Heart right ventricle (tissue), 16 donors: ENCODE measurements at regions not wholly inside any gene's neighbourhood (a gene's known extent, or its start where the extent isn't known, plus 50 kb on each side); places are given as distances from the start of the nearest gene placed in this dataset.

Experiments used
- ATAC-seq, 8 donors: fragments of 200-7000 bp; cut with Tn5 transposase; one replicate each; pipeline ENCODE4 v1.9.1; 2020; ENCODE audit warnings: mild to moderate bottlenecking in 8 of 8, moderate library complexity in 8 of 8, moderate number of reproducible peaks in 1 of 8
- DNase-seq, 2 donors: peaks; one replicate each; pipeline ENCODE4 v3.0.0-alpha.2; 2020
- H3K27ac ChIP-seq, 10 donors: fragments of 200-600 bp; sonication (generic) in 2 of 10; one replicate each; pipeline versions ENCODE4 v1.5.0 to v1.8.0; 2020 to 2022; ENCODE audit warnings: mild to moderate bottlenecking in 3 of 10
- H3K27me3 ChIP-seq, 7 donors: fragments of 200-600 bp; one replicate each; pipeline ENCODE4 v1.8.0; 2021 to 2022; ENCODE audit warnings: mild to moderate bottlenecking in 2 of 7
- H3K36me3 ChIP-seq, 9 donors: fragments of 200-600 bp; sonication (generic) in 1 of 9; one replicate each; pipeline versions ENCODE4 v1.5.0 to v1.8.0; 2020 to 2022; ENCODE audit warnings: mild to moderate bottlenecking in 2 of 9
- H3K4me1 ChIP-seq, 9 donors: fragments of 200-600 bp; sonication (generic) in 1 of 9; one replicate each; pipeline versions ENCODE4 v1.5.0 to v1.8.0; 2020 to 2022; ENCODE audit warnings: mild to moderate bottlenecking in 4 of 9
- H3K4me3 ChIP-seq, 10 donors: fragments of 200-600 bp; sonication (generic) in 2 of 10; one replicate each; pipeline versions ENCODE4 v1.5.0 to v1.8.0; 2020 to 2022; ENCODE audit warnings: mild to moderate bottlenecking in 7 of 10, moderate library complexity in 2 of 10
- H3K9me3 ChIP-seq, 11 donors: fragments of 200-600 bp in 10 of 11; sonication (generic) in 2 of 11; one replicate each; pipeline versions ENCODE4 v1.5.0 to v1.8.0; 2013 to 2022; ENCODE audit warnings: mild to moderate bottlenecking in 2 of 11, control low read depth in 1 of 11, moderate library complexity in 1 of 11
- CTCF ChIP-seq, 9 donors: fragments of 200-600 bp; sonication (generic) in 2 of 9; IDR thresholded peaks; one replicate each; pipeline versions ENCODE4 v1.5.0 to v1.8.0; 2021 to 2022; ENCODE audit warnings: antibody characterized with exemption in 9 of 9, mild to moderate bottlenecking in 5 of 9, moderate library complexity in 1 of 9
- WGBS, 2 donors: extraction: QIAGEN DNeasy Blood & Tissue Kit; methylation state at CpG; one replicate each; pipeline ENCODE4 v1.1.7; 2013; ENCODE audit warnings: inconsistent platforms in 1 of 2; 5-methylcytosine and 5-hydroxymethylcytosine counted together
- intact Hi-C, 10 donors: fragments of 100-400 bp; cut with DNase I; formaldehyde crosslinking; loops; one replicate each; pipeline versions ENCODE4 v1.11.1 to v1.14.2; 2022
- donor health status: Arrhythmogenic right ventricular cardiomyopathy.
- donor health status: ischemic (EF 13 %, LVEDD 7.1; RV severe dilation, severe dysfunction).
- donor health status: healthy with polysubstance abuse.
- donor health status: DM: no; HTN: yes; CAD: no.
- donor health status: DM: no; HTN: no; CAD: no.
- donor health status: ischemic (EF 25% LVEDD 6.9; RV normal size, moderate dysfunction).
- donor health status: ischemic (EF 25% LVEDD 5.7; RV mildly dilated, moderate dysfunction).
- donor health status: healthy.
- donor health status: DM: yes; HTN: yes; CAD: no.
- donor health status: Ischemic cardiomyopathy.
- donor health status: ischemic (EF 35%, LVEDD 5.7; RV mildly dilated, moderate dysfunction).
- donor health status: nonischemic (EF 11% LVEDD 7.7; RV severe dilation, severe dysfunction).
- donor health status: DM: yes; HTN: yes; CAD: no.
- donor health status: PGD.
- donor health status: ischemic (EF 29% LVEDD 5.4; RV normal size, mild dysfunction).
- donor health status: nonischemic (EF 23%, LVEDD 6.1; RV moderate dilation, normal function).

DNA sequence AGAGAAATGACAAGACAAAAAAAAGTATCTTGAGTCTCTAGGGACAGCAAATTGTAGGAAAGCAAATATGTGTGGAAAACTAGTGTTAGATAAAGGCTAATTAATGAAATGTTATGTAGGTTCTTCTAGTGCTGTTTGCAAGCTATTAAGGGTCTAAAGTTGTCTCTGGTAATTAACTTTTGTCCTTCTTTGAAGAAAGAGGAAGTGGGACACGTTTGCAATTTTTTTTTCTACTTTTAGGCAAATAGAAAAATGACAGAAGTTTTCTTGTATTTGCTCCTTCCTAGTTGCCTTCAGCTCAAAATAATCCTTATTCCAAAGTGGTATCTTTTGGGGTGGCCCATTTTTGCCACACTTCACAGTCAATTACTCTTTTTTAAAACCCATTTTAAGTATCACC, 1877.7 kb upstream of the PRR20A start:
- 27 to 38% methylated on average over 1 of the region's 1 CpG for WGBS, 2 donors

DNA sequence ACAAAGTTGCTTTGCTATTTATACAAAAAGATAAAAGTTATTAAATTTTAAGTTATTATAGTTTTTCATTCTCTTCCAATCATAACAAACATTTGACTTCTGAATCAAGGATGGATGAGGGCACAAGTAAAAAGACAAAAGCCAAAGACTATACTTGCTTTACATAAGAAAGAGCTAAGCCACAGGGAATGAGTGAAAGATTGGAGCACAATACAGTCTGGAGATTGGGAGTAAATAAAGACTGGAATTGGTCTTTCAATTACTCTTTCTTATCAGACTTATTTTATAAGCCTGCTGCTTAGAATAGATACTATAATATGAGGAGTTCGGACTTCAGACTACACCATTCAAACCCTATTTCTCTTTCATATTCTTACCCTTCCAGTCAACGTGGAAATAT, 1874.1 kb upstream of the PRR20A start:
- H3K9me3 ChIP-seq: peaks cover 0 to 10% (median 0%) of the 10 kb centered on the region in 11 donors
- H3K27me3 ChIP-seq: no peaks in the 10 kb centered on the region
- H3K4me3 ChIP-seq: no peak overlapping the region
- H3K36me3 ChIP-seq: no peaks in the 10 kb centered on the region
- DNase-seq (no peak), ATAC-seq (no peak)
- no peak overlapping the region for H3K27ac ChIP-seq
- intact Hi-C loops: no loop called here
- no peaks in the 10 kb centered on the region for H3K4me1 ChIP-seq
- WGBS, 2 donors: 55 to 56% methylated on average over 2 of the region's 2 CpGs
- TF ChIP-seq CTCF (IDR thresholded peaks at IDR 0.05): no peak

More for the DNA sequence above, 1877.7 kb upstream of the PRR20A start:
- ATAC-seq: no peak
- intact Hi-C loops: no loop called here
- no peak overlapping the region for H3K4me3 ChIP-seq
- H3K27me3 ChIP-seq: no peaks in the 10 kb centered on the region
- no peak for DNase-seq
- no peak for TF ChIP-seq CTCF (IDR thresholded peaks at IDR 0.05)
- H3K9me3 ChIP-seq: peaks cover 0 to 10% (median 0%) of the 10 kb centered on the region in 11 donors
- no peak overlapping the region for H3K27ac ChIP-seq
- no peaks in the 10 kb centered on the region for H3K36me3 ChIP-seq
- no peaks in the 10 kb centered on the region for H3K4me1 ChIP-seq

GRCh38 chr13:55298201-55298600, 1842.5 kb upstream of the PRR20A start:
- no peaks in the 10 kb centered on the region for H3K27me3 ChIP-seq
- intact Hi-C loops: no loop called here
- no peaks in the 10 kb centered on the region for H3K4me1 ChIP-seq
- H3K36me3 ChIP-seq: no peaks in the 10 kb centered on the region
- no peak for TF ChIP-seq CTCF (IDR thresholded peaks at IDR 0.05)
- H3K9me3 ChIP-seq: peaks cover 0 to 26% (median 0%) of the 10 kb centered on the region in 11 donors
- ATAC-seq: no peak
- no peak for DNase-seq
- no peak overlapping the region for H3K4me3 ChIP-seq
- H3K27ac ChIP-seq: no peak overlapping the region
- WGBS, 2 donors: 66 to 75% methylated on average over 1 of the region's 1 CpG

- no peak overlapping the region for H3K27ac ChIP-seq
- intact Hi-C loops: no loop called here
- peaks cover 0 to 8% (median 0%) of the 10 kb centered on the region in 11 donors for H3K9me3 ChIP-seq
- no peak for DNase-seq
- no peak overlapping the region for H3K4me3 ChIP-seq
- H3K36me3 ChIP-seq: no peaks in the 10 kb centered on the region
- 79 to 83% methylated on average over 3 of the region's 3 CpGs for WGBS, 2 donors
- no peak for ATAC-seq
- no peak for TF ChIP-seq CTCF (IDR thresholded peaks at IDR 0.05)
- H3K4me1 ChIP-seq: no peaks in the 10 kb centered on the region
- no peaks in the 10 kb centered on the region for H3K27me3 ChIP-seq
These were observed 1838.2 kb upstream of the PRR20A start for GRCh38 chr13:55302568-55302967.
